GF-D8 (cell line): ENCODE measurements at regions not wholly inside any gene's neighbourhood (a gene's known extent, or its start where the extent isn't known, plus 50 kb on each side); places are given as distances from the start of the nearest gene placed in this dataset.

Experiments
- DNase-seq: peaks from one replicate; lab custom pipeline; 2025; lab: John Stamatoyannopoulos, UW

DNA sequence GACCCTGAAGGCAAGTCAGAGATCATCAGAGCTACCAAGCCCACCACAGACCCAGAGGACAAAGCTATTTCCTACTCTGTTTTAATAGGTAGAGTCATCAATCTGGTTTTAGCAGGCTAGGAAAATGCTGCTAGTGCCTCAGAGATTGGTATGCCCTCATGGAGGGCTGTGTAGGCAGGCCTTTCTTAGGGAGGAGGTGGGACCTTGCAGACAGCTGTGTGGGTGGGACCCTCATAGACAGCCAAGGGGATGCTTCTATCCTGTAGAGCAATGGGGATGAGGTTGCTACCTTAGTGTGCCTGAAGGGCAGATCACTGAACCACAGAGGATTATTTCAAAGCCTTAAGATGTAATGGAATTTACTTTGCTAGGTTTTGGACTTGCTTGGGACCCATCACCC lies 534.9 kb upstream of the KLF12 start:
- no peak for DNase-seq

DNA sequence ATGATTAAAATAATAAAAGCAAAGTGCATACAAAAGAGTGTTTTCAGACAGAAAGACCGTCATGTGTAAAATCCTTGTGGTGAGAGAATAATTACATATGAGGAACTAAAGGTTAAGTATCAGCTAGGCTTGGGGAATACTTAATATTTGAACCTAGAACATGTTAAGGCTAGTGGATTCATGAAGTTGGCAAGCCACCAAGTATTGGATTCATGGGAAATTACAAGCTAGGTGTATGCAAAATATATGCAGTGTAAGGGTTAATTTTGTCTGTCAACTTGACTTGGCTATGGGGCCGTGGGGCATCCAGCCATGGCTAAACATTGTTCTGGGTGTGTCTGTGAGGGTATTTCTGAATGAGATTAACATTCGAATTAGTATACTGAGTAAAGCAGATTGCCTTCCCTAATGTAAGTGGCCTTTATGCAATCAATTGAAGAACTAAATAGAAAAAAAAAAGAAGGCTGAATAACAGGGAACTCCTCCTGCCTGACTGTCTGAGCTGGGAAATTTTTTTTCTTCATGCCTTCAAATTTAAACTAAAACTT lies 533.5 kb upstream of the KLF12 start:
- DNase-seq, result no peak

DNA sequence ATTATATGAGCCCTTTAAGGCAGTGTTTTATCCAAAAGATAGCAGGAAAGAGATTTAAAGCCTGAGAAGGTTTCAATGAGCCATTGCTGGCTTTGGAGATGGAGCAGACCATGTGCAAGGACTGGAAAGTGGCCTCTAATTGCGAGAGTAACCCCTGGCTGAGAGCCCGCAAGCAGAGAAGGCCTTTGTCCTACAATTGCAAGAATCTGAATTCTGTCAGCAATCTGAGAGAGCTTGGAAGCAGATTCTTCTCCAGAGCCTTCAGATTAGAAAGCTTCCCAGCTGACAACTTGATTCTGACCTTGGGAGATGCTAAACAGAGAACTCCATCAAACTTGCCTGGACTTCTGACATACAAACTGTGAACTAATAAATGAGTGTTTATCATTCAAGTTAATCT lies 528.7 kb upstream of the KLF12 start:
- no peak for DNase-seq

DNA sequence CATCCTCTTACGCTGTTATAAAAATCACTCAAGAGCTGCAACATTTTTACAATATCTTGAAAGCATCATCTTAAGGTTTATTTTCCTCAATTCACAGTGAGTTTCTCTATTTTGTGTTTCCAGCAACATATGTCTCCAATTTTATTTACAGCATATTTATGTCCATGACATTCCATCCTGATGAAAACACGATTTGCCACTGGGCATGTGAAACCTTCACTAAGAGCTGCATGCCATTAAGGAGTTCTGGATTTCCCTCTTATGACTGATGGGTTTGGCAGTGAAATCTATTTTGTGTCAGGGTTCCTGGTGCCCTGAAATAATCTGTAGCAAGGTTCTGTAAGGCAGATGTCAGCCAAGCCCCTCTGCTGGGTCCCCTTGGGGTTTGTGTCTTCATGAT lies 527.6 kb upstream of the KLF12 start:
- DNase-seq, result no peak

DNA sequence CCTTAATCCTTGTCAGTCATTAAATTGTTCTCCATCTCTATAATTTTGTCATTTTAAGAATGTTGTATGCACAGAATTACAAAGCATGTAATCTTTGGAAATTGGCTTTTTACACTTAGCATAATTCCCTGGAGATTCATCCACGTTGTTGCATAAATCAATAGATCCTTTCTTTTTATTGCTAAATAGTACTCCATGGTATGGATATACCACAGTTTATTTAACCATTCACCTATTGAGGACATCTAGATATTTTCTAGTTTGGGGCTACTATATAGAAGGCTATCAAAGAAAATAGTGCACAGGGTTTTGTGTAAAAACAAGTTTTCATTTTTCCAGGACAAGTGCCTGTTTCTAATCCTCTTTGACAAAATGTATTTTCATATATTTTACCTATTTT lies 523.6 kb upstream of the KLF12 start:
- DNase-seq, result no peak

DNA sequence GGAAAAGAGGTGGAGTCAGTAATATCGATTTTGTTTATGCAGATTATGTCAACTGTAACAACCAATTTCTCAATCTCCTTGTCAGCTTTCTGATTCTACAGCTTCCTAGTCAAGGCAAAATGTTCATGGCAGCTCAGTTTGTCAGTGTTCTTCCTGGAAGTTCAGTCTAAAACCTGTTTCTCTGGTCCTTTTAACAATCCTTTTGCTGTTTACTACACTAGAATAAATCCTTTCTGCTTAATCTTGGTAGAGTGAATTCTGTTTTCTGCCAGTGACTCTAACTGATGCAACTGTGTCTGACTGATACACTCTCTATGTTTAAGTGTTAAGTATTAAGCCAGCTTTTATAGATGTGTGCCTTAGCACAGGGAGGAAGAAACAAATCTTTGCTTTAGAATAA lies 516.9 kb upstream of the KLF12 start:
- DNase-seq, result no peak

DNA sequence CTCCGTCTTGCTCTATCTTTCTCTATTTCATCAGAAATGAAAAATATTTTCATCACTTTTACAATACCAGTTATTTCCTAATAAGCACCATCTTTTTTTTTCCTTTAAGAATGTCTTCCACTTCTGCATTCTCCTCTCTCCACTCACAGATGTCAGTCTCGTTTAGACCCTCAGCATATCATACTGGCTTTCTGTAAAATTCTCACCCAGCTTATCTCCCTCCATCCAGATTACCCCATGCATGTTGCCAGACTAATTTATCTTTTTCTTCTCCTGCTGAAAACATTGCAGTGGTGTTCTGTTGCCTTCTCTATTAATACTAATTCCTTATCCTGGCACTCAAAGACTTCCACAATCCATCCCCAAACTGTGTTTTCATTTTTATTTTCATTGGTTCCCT lies 513.8 kb upstream of the KLF12 start:
- DNase-seq, result no peak

DNA sequence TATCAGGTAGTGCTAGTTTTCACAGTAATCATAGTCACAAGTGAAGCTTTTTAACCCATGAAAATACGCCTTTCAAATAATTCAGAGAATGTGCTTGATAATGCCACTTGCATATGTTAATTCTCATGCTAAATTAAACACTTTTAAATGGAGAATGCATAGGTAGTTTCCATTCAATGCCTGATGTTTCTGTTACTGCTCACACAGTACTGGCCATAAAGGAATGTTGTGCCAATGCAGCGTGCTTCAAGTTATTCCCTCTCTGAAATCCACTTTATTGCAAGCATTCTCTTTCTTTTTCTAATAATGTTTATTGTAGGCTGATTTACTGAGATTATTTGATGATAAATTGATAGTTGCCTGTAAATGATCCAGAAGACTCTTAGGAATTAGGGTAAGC lies 513.0 kb upstream of the KLF12 start:
- DNase-seq, result no peak

DNA sequence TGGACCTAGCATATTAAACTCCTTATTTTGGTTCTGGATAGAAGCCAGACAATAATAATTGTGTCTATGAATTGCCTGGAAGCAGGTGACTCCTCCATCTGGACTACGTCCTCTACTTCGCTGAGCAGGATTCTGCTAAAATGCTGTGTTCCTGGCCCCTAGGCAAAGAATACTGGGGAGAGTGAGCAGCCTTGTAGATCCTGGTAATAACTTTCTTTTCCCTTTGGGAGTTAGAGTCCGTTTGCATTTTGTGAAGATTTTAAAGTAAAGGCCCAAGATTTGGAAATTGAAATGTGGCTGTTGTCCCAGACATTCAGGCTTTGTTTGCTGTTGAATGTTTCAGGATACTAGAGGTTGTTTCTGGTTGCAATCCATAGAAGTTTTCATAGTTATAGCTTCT lies 511.9 kb upstream of the KLF12 start:
- no peak for DNase-seq

DNA sequence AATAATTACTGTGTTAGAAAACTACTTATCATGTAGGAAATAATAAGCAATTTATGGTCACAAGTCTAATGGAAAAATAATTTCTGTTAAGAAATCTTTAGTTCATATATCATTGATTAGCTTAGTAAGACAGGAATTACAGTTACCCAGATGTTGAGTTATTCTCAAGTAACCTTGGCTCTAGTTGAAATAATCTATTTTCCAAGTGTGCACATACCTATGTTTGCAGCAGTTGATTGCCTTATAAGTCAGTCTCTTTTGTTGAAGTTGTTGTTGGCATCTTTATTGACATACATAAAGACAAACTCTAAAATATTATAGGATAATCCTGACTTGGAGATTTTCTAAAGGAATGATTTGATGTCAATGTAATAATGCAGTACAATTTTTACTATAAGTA lies 511.4 kb upstream of the KLF12 start:
- no peak for DNase-seq

DNA sequence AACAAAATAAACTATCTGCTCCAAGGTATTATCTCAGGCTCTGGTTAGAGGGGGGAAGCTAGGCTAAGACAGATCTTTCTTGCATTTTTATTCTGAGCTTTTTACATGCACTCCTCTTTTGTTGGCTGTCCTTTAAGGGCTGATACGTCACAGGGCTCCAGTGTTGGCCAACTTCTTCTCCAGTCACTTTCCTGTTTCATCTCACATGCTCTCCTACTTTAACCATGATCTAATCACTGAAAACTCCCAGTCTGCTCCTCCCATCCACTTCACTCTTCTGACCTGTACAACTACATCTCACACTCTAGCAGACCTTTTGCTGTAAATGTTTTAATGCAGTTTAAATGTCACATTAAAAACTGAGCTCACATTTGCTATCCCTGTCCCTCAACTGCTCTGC lies 510.0 kb upstream of the KLF12 start:
- no peak for DNase-seq

DNA sequence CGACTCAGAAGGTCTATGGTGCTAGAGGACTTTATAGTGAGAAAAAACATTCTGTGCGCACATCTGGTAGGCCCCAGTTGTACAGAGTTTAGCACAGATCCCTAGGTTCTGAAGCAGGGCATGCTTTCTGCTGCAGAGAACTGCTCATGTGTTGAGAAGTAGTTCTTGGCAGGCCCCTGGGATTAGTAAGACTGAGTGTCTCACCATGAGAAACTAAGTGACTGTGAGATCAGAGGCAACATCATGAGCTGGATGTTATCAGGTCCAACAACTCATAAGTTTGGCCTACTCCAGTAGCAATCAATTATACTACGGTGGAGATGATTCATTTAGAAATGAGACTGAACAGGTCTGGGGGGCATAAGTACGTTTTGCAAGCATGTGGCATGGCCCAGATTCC lies 507.4 kb upstream of the KLF12 start:
- DNase-seq, result no peak

DNA sequence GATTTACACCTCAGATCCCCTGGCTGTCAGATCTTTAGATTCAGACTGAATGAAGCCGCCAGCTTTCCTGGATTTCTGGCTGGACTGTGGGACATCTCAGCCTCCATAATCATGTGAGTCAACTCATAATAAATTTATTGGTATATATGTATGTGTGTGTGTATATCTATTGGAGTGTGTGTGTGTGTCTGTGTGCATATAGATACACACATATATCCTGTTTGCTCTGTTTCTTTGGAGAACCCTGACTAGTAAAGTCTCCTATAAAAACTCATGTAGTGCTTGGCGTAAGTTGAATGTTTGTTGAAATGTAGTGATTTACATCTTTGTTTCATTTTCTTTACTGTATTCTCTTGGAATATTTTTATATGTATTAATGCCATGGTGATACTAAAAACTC lies 499.5 kb upstream of the KLF12 start:
- DNase-seq, result no peak

DNA sequence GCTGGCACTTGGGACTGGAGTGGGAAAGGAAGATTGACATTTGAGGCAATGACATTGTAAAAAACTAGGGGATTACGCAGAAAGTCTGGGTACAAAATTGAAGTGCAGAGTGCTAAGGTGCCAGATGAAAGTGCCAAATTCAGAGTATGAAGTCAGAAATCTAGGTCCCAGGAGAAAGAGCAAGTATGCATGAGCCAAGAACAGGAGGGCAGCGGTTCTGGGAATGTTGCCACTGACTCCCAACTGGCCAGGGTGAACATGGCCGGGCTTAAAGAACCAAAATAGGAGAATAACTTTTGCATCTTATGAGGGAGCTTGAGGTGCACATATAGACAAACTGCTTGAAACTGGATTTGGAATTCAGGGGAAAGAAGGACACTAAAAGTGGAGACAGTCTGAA lies 495.8 kb upstream of the KLF12 start:
- DNase-seq, result no peak

DNA sequence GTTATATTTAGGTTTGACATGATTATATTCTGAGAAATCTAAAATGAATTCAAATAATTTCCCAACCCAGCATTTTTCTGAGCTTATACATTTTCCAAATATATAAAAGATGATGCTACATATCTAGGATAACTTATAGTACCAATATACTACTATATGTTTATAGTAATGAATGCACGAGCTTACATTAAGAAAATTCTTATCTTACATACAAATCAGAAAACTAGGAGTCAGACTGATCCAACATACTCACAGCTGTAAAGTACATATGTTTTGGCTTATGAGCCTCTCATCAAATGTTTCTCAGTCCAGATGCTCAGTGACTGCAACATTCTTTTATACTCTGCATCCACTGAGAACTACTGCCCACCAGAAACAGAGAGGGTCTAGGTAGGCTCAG lies 491.3 kb upstream of the KLF12 start:
- DNase-seq, result no peak

DNA sequence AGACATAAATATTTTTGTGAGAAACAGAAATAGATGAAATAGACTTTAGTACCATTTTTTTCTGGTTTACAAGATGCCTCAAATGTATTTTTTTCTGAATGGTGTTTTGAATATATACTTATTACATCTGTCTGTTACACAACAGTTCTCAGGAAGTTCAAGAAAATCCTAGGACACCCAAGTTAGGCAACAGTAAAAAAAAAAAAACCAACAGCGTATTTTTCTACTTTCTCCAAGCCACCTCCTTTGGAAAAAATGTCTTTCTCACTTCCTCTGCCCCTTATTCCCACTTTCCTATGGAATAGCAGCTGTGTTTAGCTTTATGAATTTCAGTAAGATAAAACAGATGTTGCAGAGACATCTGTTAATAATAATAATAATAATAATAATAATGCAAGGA lies 489.6 kb upstream of the KLF12 start:
- no peak for DNase-seq

DNA sequence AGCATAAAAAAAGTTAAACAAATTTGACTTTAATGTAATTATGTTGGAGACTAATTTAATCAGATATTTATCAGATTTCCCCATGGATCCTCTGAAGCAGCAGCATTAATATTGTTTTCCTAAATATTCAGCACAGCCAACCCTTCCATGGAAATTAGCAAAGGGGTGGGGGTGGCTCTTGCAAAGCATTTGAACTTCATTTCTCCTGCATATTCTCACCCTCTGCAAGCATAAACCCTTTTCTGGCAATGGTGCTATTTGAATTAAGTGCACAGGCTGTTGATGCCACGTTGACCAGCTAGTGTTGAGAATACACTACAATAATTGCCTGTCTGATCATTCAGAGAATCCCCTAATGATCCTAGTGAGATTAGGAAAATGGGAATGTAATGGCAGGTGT lies 488.1 kb upstream of the KLF12 start:
- no peak for DNase-seq

DNA sequence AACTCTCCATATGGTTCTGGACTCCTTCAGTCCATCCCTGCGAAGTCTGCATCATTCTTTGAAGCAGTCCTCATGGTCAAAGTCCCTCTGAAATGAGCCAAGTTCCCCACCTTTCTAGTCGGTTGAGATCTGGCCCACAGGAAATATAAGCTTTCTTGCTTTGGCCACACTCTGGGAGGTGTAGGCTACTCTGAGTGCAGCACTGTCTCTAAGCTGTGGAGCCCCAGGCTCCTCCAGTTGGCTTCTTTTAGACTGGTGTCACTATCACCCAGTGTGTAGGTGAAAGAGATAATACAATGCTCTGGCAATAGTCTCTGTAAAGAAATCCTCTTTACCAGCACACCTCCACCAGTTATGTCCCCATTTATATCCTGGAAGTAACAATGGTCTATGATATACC lies 486.5 kb upstream of the KLF12 start:
- no peak for DNase-seq

DNA sequence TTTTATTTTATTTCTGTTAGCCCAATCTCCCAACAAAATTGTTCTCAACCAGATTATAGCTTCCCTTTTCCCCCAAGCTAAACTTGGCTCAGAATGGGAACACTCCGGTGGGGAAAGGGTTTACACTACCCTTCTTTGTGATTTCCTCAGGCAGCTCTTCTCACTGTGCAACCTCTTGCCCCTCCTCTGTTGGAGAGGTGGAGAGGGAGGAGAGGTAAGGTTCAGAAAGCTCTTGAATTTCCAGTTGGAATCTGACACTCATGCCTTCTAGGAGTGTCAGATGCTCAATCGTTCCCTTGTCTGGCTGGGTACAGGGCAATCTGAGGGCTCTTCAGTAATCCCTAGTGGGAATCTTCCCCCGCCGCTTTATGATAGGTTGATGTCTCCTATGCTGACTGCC lies 486.1 kb upstream of the KLF12 start:
- no peak for DNase-seq

DNA sequence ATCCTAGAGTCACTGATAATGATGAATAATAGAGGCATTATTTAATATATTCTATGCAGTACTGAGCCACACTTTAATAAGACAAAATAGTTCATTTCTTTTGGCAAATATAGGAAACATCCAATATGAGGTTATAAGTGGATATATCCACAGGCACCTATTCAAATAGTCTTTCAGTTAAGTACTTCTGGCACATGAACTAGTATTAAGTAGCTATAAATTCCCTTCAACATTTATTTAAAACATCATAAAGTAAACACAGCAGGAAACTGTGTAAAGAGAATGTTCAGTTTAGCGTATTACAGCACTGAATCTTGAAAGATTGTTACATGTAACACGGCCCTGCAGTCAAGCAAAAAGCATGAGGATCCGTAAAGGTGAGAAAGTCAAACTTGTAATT lies 463.3 kb upstream of the KLF12 start:
- DNase-seq, result no peak

DNA sequence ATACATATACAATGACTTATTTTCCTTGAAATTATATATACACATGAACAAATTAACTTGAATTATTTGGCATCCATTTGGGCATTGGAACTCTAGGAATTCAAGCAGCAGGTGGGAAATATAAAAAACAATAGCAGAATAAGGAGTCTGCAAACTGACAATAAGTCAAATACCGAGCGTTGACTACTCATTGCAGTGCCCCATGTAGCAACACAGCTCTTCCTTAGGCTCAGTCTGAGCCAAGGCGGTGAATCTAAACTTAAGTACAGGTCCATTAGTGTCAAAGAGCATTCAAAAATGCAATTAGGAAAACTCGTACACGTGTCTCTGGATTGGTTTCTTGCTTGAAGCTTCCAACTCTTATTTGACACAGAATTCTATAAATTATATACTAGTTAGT lies 462.5 kb upstream of the KLF12 start:
- no peak for DNase-seq

DNA sequence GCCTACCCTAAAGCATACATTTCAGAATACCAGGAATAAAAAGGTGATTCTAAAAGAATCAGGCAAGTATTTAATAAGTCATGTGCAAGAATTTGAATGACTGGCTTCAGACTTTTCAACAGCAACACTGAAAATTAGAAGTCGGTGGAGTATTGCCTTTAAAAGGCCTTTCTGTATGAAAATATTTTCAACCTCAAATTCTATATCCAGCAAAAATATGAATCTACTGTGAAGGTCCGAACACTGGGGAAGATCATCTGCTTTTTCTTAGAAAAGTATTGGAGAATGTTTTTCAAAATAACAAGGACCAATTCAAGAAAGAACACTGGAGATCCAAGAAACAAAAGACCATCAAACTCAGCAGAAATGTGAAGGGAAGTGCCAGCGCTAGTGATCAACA lies 459.5 kb upstream of the KLF12 start:
- DNase-seq, result no peak

DNA sequence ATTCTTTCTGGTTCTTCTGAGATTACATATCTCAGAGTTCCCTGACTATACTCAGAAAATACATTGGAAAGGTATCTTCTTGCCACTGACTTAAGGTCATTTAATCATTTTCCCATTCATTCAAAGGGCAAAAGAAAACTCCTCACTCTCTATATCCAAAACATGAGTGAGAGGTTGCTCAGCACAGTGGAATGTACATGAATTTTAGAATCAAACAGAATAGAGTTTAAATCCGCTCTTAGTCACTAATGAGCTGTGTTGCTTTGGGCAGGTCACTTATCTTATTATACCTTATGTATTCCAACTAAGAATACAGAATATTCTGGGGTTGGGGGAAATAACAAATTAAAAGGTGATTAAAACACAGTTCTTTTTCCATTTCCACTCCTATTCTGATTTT lies 452.6 kb upstream of the KLF12 start:
- DNase-seq, result no peak

DNA sequence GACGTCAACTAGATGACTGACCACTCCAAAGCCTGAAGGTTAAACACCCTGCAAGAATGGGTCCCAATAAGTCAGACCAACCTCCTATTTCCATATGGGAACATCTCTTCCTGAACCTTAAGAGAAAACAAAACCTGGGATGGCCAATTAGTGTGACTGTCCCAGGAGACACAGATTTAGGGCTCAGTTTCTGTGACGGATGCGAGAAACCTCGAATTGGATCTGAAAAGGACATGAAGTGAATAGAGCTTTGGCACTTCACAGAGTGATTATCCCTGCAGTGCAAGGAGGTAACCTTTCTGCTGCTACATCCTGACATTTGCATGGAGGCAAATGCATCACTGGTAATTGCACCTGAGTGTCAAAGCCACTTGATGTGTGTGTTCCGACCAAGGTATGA lies 442.2 kb upstream of the KLF12 start:
- no peak for DNase-seq

DNA sequence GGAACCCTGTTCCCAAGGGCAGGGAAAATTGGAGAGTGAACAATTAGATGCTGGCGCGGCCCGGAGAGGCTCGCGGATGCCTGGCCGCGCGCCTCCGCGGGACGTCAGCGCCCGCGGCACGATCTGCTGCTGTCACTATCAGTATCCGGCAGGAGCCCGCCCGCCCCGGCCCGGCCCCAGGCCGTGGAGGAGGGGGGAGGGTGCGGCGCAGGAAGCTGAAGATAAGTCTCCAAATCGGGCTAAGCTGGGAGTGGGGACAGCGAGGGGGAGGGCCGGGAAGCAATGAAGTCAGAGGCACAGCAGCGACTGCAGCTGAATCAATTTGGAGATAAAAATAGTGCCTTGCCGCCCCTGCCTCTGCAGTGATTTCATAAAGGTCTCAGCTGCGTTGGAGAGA lies 441.5 kb upstream of the KLF12 start:
- DNase-seq, result no peak
